ENCODE measurements at regions not wholly inside any gene's neighbourhood (a gene's known extent, or its start where the extent isn't known, plus 50 kb on each side); places are given as distances from the start of the nearest gene placed in this dataset.
"Not testable (repeated sequence)": the region's sequence is repeated elsewhere in the genome, so short reads cannot be mapped to it uniquely, and the experiment has no call there.

GRCh38 chr22:44635567-44635966, 66.4 kb upstream of the PRR5 start:
- not testable (repeated sequence) for TF ChIP-seq EZH2 (IDR thresholded peaks at IDR 0.05); POLR2AphosphoS5 (IDR thresholded peaks at IDR 0.05; ENCODE audit: borderline replicate concordance, low read depth, low read length)
